Left colon (tissue), 2 donors: ENCODE measurements at regions not wholly inside any gene's neighbourhood (a gene's known extent, or its start where the extent isn't known, plus 50 kb on each side); places are given as distances from the start of the nearest gene placed in this dataset.
A peak's percentile ranks its signal among the peaks of the same experiment; 100 is the strongest.
"Not testable (repeated sequence)": the region's sequence is repeated elsewhere in the genome, so short reads cannot be mapped to it uniquely, and the experiment has no call there.

ENCODE experiments used
- ATAC-seq: fragments of 200-7000 bp; cut with Tn5 transposase; one replicate; pipeline ENCODE4 v1.9.1; 2020; ENCODE audit warnings: mild to moderate bottlenecking, moderate library complexity
- DNase-seq, 2 donors: peaks; one replicate each; pipeline ENCODE4 v3.0.0-alpha.2; 2020
- intact Hi-C, 2 donors: fragments of 100-400 bp; cut with DNase I in 1 of 2; cut with micrococcal nuclease in 1 of 2; formaldehyde crosslinking; loops; one replicate each; pipeline versions ENCODE4 v1.11.2 to v1.14.0; 2022; cut with DNase I, micrococcal nuclease
- donor health status: DM: no; HTN: no; CAD: no.
- donor health status: DM: yes; HTN: yes; CAD: no.

DNA sequence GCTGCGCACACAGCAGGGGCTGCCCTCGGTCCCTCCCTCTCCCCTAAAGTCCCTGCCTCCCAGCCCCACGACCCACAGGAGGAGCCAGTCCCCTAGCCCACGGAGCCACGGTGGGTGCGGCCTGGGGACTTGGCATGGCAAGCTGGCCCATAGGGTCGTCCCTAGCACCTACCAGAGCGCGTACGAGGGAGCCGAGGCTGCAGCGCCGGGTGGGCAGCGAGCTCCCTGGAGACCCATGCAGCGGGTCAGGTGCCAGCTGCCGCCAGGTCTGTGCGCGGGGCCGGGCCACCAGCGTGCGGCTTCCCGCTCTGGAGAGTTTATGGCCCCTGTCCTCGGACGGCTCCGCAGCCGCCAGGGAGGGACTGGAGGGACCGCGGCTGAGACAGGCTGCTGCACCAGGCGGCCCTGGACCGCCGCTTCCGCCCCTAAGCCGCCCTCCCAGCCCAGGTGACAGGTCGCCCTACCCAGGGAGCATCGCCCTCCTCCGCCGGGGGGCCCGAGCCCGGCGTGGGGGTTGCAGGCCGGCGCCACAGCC lies 273.6 kb downstream of the CCDC74A start:
- peak in 1 of 2 donors; percentile 9 for DNase-seq
- peak; percentile 33 for ATAC-seq
- intact Hi-C loops: loop anchor here in 1 of 2 donors (10.0 kb wide), 1 partner anchor 126 kb away; no protein-coding TSS in a partner anchor

DNA sequence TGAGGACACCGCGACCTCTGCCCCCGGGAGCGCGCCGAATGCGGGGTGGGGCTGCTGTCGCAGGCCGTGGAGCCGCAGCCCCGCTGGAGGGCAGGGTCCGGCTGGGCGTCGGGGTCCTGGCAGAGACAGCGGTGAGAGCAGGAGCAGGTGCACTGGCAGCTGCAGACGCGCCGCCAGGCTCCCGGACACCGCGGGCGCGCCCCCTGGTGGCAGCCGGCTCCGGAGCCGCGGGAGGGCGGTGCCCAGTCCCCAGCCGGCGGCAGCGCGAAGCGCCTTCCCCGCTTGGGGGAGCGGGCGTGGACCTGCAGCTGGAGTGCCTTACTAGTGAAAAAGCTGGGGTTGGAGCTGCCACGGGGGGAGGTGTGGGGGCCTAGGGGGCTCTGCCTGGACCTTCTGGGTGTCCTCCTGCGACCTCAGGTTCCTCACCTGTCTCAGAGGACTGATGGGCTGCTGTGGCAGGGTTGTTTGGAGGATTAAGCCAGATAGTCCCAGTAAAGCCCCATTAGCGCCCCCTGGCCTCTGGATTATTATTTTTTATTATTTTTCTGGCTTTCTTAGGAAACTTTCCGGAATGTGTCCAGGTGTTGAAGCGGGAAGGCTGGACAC lies 274.2 kb downstream of the CCDC74A start:
- peak; percentile 99 for ATAC-seq
- DNase-seq: peak; percentile 30 to 76
- intact Hi-C loops: loop anchor here in 1 of 2 donors (10.0 kb wide), 1 partner anchor 127 kb away; no protein-coding TSS in a partner anchor

DNA sequence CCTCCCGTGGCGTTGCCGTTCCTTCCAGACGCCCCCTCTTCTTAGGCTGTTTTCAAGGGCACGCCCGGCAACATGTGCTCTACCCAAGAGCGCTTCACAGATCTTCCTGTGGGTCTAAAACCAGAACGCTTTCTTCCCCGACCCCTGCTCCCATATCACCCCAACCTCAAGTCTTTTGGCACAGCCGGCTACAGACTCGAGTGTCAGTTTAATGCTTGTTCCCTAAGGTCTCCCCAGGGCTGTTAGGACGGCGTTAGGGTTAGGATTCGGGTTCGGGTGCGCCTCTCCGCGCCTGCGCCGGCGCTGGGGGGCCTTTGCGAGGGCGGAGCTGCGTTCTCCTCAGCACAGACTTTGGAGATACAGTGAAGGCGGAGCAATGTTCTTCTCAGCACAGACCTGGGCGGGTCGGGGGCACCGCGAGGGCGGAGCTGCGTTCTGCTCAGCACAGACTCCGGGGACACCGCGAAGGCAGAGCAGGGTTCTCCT lies 274.7 kb downstream of the CCDC74A start:
- DNase-seq (peak in 1 of 2 donors; percentile 36), ATAC-seq (peak; percentile 81)
- intact Hi-C loops: loop anchor here in 1 of 2 donors (10.0 kb wide), 1 partner anchor 128 kb away; no protein-coding TSS in a partner anchor

DNA sequence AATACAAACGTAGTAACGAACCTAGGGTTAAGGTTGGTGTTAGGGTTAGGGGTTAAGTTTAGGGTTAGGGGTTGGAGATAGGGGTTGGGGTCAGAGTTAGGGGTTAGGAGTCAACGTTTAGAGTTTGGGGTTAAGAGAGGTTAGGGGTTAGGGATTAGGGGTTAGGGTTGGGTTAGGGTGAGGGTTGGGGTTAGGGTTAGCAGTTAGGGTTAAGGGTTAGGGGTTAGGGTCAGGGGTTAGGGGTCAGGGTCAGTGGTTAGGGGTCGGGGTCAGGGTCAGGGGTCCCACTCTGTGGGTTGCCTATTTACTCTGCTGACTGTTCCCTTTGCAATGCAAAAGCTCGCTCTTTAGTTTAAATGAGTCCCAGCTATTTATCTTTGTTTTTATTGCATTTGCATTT lies 275.5 kb downstream of the CCDC74A start:
- intact Hi-C loops: loop anchor here in 1 of 2 donors (10.0 kb wide), 1 partner anchor 128 kb away; no protein-coding TSS in a partner anchor
- not testable (repeated sequence) for DNase-seq, ATAC-seq

DNA sequence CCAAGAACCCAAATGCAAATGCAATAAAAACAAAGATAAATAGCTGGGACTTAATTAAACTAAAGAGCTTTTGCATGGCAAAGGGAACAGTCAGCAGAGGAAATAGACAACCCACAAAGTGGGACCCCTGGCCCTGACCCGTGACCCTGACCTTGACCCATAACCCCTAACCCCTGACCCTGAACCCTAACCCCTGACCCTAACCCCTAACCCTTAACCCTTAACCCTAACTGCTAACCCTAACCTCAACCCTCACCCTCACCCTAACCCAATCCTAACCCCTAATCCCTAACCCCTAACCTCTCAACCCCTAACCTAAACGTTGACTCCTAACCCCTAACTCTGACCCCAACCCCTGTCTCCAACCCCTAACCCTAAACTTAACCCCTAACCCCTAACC lies 284.9 kb downstream of the CCDC74A start:
- DNase-seq, intact Hi-C loops, ATAC-seq: not testable (repeated sequence)

DNA sequence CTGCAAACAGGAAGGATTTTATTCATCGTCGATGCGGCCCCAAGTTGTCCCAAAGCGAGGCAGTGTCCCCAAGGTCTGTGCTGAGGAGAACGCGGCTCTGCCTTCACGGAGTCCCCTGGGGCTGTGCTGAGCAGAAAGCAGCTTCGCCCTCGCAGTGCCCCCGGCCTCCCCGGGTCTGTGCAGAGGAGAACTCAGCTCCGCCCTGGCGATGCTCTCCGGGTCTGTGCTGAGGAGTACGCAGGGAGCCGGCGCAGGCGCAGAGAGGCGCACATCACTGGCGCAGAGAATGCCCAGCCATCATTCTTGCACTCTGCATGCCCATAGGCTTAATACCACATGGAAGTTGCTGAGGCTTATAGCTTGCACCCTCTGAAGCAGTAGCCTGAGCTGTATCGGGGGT lies 285.7 kb downstream of the CCDC74A start:
- intact Hi-C loops, DNase-seq, ATAC-seq: not testable (repeated sequence)

DNA sequence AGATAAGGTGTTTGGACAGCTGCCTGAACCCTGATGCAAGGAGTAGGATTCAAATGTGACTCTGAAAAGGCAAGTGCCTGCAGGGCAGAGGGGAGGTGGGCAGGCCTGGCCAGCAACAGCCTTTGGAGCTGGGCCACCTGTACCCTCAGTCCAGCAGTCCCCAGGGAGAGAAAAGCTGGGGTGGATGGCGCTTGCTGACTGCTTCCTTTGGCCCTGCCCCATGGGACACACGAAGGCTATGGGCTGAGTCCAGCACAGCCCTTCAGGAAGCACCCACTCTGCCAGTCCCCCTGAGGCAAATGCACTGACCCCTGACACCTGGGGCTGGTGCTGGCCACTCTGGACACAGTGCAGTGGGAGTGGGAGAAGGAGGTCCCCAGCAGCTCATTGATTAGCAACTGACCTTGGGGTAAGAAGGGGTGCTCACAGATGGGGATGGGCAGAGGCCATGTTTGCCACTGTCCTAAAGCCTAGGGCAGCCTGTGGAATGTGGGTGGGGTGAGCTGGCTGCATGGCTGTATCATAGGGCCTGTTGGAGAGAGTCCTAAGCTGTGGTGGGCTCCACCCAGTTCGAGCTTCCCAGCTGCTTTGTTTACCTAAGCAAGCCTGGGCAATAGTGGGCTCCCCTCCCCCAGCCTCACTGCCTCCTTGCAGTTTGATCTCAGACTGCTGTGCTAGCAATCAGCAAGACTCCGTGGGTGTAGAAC lies 290.7 kb downstream of the CCDC74A start:
- ATAC-seq, DNase-seq, intact Hi-C loops: not testable (repeated sequence)

DNA sequence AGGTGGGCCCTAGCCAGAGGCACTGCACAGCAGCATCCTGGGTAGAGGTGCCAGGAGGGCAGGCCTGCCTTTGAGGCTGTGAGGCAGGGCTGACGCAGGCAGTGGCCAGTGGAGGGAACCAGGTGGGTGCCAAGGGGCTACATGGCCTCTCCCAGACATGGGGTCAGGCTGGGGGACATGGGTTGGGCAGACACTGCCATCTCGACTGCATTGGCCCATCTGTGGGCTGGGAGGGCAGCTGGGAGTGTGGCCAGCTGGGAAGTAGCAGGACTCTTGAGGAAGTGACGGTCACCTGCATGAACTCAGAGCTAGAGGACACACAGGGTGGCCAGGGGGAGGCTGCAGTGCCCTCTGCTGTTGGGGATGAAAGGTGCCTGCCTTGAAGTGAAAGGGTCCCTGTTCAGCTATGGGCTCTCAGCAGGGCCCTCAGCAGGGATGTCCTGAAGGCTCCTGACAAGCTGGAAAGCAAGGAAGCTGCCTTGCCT lies 294.6 kb downstream of the CCDC74A start:
- intact Hi-C loops, DNase-seq, ATAC-seq: not testable (repeated sequence)

DNA sequence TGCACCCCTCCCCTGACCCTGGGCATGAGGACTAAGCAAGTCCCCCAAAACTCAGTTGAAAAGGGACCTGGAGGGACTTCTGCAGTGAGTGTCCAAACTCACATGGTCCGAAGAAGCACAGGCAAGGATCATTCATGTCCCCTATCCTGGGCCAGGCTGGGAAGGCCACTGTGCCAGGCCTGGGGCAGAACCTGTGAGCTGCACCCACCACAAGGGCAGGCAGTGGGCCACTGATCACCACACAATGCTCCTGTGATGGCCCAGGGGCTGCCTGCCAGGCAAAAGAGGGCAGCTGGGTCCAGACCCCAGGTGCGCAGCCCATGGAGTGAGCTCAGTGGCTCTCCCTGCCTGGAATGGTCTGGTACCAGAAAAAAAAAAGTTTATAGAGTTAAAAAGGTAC lies 295.4 kb downstream of the CCDC74A start:
- ATAC-seq, DNase-seq, intact Hi-C loops: not testable (repeated sequence)

DNA sequence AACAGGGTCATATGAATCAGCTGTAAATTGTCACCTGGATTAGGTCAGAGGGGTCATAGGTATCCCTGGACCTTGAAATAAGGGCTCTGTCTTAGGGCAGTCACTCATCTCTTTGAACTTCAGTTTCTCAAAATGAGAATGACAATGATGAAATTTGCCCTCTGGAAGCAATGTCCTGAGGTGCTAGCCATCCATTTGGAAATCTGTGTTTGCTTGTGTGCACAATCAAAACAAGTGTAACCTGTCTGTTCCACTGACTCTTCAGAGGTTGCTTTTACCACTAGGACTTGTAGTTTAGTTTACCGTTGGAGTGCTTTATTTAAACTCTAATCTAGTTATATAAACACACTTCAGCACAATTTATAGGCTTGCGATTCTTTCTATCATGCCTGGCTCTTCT lies 297.3 kb downstream of the CCDC74A start:
- ATAC-seq, DNase-seq, intact Hi-C loops: not testable (repeated sequence)

DNA sequence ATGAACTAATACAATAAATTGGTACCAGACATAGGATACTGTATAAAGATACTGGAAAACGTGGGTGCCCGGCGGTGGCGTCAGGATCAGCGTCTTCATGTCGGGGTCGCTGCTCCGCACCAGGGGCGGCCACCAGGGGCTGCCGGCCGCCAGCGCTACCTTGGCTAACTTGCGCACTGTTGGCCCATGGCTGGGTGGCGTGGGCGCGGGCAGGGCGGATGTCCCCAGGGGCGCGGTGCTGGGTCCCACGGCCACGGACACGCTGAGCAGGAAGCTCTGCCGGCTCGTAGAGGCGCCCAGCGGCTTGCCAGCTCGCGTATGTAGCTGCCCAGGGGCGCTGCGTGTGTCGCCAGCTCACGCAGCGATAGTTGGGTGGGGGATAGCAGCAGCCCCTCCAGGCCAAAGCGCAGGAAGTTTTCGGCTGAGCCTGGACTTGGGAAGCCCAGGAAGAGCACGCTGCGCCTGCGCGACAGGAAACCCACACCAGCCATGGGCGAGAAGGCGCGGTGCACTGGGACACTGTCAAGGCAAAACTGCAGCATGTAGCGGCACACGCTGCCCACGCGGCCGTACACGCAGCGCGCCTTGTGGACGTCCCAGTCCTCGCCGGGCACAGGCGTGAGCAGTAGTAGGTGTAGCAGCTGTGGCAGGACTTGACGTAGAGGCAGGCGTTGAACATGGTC lies 299.9 kb downstream of the CCDC74A start:
- intact Hi-C loops: no loop called here
- ATAC-seq (no peak), DNase-seq (no peak)

DNA sequence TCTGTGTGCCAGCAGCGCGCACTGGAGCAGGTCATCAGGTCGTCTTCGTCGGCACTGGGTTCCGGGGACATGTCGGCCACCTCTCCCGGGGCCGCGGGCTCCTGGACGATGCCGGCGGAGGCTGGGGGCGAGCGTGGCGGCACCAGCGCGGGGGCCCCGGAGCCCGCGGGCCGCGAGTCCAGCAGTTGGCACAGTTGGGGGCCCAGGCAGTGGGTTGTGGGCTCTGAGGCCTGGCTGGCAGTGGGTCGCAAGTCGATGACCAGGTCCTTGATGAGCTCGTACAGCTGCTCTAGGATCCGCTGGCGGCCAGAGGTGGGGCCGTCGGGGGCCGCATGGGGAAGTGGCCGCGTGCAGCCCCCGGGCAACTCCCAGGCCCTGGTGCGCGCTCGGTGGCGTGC lies 300.5 kb downstream of the CCDC74A start:
- DNase-seq (no peak), ATAC-seq (no peak)
- intact Hi-C loops: no loop called here

DNA sequence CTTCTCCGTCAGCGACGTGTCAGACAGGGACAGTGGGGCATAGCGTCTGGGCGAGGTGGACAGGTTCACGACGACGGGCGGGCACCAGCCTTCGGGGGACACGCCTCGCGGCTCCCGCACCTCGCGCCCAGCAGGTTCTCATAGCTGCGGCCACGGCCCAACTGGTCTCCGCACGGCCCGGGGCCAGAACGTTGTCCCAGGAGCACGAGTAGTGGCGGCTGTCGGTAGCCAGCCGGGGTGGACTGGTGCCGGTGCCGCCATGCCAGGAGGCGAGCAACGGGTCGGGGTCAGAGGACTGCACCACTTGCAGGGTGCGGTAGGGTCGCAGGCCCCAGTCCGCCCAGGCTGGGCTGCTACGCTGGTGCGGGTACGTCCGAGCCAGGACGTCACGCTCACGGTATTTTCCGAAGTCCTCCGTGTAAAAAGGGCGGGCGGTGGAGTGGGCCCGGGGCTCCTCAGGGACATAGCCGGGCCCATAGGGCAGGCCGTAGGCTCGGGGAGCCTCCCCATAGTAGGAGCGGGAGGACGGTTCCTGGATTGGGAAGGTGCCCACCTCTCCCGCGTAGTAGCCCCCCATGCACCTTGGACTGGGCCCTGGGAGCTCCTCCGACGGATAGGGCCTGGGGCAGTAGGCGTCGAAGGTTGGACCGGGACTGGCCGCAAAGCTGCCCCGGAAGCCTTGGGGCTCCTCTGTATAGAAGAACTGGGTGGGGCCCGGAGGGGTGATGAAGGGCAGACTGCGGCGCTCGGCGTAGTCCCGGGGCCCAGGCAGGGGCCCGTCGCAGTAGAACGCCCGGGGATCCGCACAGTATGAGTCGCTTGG lies 301.2 kb downstream of the CCDC74A start:
- ATAC-seq, intact Hi-C loops, DNase-seq: not testable (repeated sequence)

DNA sequence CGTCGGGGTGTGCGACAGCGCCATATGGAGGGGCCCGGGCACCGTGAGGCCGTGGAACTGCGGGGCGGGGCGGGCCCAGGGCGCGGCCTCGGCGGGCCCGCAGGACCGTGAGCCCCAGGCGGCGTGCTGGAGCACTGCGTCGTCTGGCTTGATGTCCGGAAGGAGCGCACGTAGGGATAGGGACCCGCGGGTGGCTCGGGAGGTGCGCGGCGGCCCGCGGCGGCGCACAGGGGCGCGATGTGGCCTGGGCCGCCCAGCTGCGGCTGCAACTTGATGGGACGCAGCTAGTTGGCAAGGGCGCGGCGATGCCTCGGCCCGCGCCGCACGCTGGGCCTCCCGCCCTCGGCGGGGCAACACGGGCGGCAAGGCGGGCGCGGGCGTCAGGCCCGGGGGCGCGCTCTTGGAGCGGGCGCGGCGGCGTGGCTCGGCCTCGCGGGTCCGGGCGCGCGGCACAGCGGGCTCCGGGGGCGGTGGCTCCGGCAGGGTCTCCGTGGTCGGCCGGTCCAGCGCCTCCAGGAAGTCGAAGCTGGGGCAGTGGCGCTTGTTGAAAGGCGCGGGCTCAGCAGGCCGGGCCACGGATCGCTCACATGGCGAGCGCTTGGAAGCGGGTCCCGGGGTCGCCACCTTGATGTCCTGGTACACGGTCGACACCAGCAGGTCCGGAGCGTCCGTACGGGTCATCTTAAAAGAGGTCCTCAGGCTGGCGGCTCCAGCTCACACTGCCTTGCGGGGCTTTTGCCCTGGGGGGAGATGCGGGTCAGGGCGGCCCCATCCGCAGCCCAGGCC lies 302.0 kb downstream of the CCDC74A start:
- ATAC-seq, intact Hi-C loops, DNase-seq: not testable (repeated sequence)

DNA sequence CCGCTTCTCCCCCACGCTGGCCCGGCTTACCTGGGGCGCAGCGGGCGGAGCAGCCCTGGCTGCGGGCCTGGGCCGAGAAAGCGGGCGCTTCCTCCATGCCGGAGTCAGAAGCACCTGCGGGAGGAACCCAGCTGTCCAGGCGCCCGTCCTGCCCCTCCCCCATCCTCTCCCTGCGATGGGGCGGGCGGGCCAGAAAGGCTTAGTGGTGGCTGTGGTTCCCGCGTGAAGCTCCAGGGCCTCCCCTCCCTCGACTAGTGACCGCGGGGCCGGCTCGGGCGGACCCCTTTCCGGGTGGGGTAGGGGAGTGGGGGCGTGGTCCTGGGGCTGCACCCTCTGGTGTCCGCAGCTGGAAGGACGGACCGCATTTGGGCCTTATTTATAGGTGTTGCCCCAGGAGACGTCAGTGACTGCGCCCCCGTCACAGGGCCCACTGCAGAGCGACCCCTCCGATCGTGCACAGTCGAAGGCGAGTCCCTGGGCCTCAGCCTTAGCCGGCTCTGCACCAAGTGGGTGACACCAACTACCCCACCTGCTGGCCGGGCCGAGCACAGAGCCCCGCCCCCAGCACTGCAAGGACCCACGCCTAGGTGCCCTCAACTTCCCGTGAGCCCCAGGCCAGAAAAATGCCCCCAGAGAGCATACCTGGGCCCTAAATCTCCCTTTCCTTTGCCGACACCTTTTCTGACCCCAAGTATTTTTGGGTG lies 302.7 kb downstream of the CCDC74A start:
- intact Hi-C loops, DNase-seq: not testable (repeated sequence)
- ATAC-seq: peak; percentile 61

DNA sequence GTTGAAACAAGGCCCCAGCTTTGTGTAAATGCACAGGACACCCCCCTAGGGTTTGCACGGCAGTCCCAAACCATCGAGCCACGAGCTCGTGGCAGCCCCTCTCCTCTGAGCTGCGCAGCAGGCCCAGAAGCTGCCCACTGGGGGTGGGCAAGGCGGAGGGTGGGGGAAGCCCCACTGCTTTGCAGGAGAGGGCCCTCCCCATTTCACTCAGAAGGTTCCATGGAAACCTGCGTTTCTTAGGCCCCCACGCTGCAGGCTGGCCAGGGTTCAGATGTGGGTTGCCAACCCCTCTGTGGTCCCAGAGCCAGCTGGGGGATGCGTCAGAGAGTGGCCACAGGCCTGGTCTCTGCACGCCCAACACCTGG lies 303.2 kb downstream of the CCDC74A start:
- DNase-seq, ATAC-seq, intact Hi-C loops: not testable (repeated sequence)
